Duodenal mucosa (tissue), 2 donors: ENCODE measurements at regions not wholly inside any gene's neighbourhood (a gene's known extent, or its start where the extent isn't known, plus 50 kb on each side); places are given as distances from the start of the nearest gene placed in this dataset.

Experiments
- H3K27ac ChIP-seq: one replicate; pipeline ENCODE4 v1.7.0; 2013; ENCODE audit warnings: low read depth, low read length
- H3K27me3 ChIP-seq, 2 donors: one replicate each; pipeline ENCODE4 v1.7.0; 2013; ENCODE audit warnings: low read length in 2 of 2, control low read depth in 1 of 2; ENCODE audit not compliant: insufficient read depth in 2 of 2, control insufficient read depth in 1 of 2
- H3K36me3 ChIP-seq, 2 donors: one replicate each; pipeline ENCODE4 v1.7.0; 2013; ENCODE audit warnings: low read length in 2 of 2, control low read depth in 1 of 2; ENCODE audit not compliant: insufficient read depth in 2 of 2, control insufficient read depth in 1 of 2
- H3K4me1 ChIP-seq, 2 donors: one replicate each; pipeline ENCODE4 v1.7.0; 2013; ENCODE audit warnings: low read length in 2 of 2, control low read depth in 1 of 2; ENCODE audit not compliant: insufficient read depth in 2 of 2, control insufficient read depth in 1 of 2
- H3K4me3 ChIP-seq, 2 donors: one replicate each; pipeline ENCODE4 v1.7.0; 2013; ENCODE audit warnings: low read length in 2 of 2, low read depth in 1 of 2
- H3K9ac ChIP-seq, 2 donors: one replicate each; pipeline ENCODE4 v1.7.0; 2013; ENCODE audit warnings: low read length in 2 of 2, low read depth in 1 of 2
- H3K9me3 ChIP-seq, 2 donors: one replicate each; pipeline ENCODE4 v1.7.0; 2013; ENCODE audit warnings: low read length in 2 of 2, control low read depth in 1 of 2; ENCODE audit not compliant: control insufficient read depth in 1 of 2

DNA sequence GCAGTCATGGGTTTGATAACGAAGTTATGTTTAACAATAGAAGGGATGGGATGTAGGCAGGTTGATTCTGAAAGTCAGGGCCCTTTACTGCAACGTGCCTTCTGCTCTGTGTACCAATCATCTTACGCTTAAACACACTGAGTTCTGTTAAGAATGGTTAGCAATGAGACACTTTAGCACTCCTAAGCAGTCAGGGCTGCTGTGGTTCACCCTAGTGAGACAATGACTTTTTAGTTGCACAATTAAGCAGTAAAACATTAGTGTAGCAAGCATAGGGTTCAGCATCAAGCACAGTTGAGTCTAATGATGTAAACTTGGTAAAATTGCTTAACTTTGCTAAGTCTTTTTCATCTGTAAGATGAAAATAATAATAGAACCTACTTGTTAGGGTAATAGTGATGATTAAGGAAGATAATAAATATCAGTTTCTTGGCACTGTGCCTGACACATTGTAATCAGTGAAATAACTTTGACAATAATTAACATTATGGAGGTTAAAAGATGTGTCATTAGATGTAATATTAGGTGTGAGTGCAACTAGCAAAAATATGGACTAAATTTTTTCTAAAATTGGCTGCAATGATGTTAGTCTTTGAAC lies 484.2 kb upstream of the THBS1 start:
- no peak overlapping the region for H3K4me3 ChIP-seq
- H3K27ac ChIP-seq = no peak overlapping the region
- no peaks in the 10 kb centered on the region for H3K4me1 ChIP-seq
- H3K9me3 ChIP-seq = no peaks in the 10 kb centered on the region
- no peaks in the 10 kb centered on the region for H3K27me3 ChIP-seq
- H3K36me3 ChIP-seq = no peaks in the 10 kb centered on the region
- no peak overlapping the region for H3K9ac ChIP-seq

DNA sequence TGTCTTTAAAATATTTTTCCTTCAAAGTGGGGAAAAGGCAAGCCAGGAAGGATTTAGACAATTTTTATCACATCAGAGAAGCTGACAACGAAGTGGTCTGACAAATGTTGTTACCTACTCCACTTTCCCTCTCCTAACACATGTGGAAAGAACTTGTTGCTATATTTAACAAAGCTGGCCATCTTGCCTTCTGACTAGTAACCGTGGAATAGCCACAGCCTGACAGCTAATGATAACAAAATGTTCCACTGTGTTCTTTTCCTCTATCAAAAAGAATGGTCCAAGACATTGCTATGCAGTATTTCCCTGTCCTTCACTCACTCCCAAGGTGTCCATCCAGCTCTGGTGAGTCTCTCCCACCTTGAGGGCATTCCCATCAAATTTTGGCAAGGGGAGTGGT lies 481.4 kb upstream of the THBS1 start:
- H3K27me3 ChIP-seq = no peaks in the 10 kb centered on the region
- H3K4me3 ChIP-seq = no peak overlapping the region
- no peak overlapping the region for H3K9ac ChIP-seq
- no peaks in the 10 kb centered on the region for H3K9me3 ChIP-seq
- H3K36me3 ChIP-seq = no peaks in the 10 kb centered on the region
- no peak overlapping the region for H3K27ac ChIP-seq
- H3K4me1 ChIP-seq = no peaks in the 10 kb centered on the region

GRCh38 chr15:39100106-39100660 lies 480.7 kb upstream of the THBS1 start:
- H3K27me3 ChIP-seq = no peaks in the 10 kb centered on the region
- H3K27ac ChIP-seq = no peak overlapping the region
- no peak overlapping the region for H3K4me3 ChIP-seq

GRCh38 chr15:39102431-39102830 lies 478.4 kb upstream of the THBS1 start:
- H3K27me3 ChIP-seq = no peaks in the 10 kb centered on the region
- no peaks in the 10 kb centered on the region for H3K36me3 ChIP-seq
- H3K9ac ChIP-seq = no peak overlapping the region
- no peak overlapping the region for H3K4me3 ChIP-seq
- no peaks in the 10 kb centered on the region for H3K4me1 ChIP-seq
- H3K9me3 ChIP-seq = no peaks in the 10 kb centered on the region
- no peak overlapping the region for H3K27ac ChIP-seq

More at GRCh38 chr15:39100106-39100660, 480.7 kb upstream of the THBS1 start:
- H3K9ac ChIP-seq = no peak overlapping the region
- no peaks in the 10 kb centered on the region for H3K36me3 ChIP-seq
- no peaks in the 10 kb centered on the region for H3K4me1 ChIP-seq
- no peaks in the 10 kb centered on the region for H3K9me3 ChIP-seq

- no peaks in the 10 kb centered on the region for H3K9me3 ChIP-seq
- H3K36me3 ChIP-seq = no peaks in the 10 kb centered on the region
- H3K4me3 ChIP-seq = no peak overlapping the region
- H3K27ac ChIP-seq = no peak overlapping the region
- H3K4me1 ChIP-seq = no peaks in the 10 kb centered on the region
- H3K9ac ChIP-seq = no peak overlapping the region
- H3K27me3 ChIP-seq = no peaks in the 10 kb centered on the region
Measured at GRCh38 chr15:39106950-39107349, 473.9 kb upstream of the THBS1 start.

GRCh38 chr15:39108021-39108420 lies 472.9 kb upstream of the THBS1 start:
- no peaks in the 10 kb centered on the region for H3K36me3 ChIP-seq
- H3K4me3 ChIP-seq = no peak overlapping the region
- H3K9ac ChIP-seq = no peak overlapping the region
- H3K27ac ChIP-seq = no peak overlapping the region
- H3K4me1 ChIP-seq = no peaks in the 10 kb centered on the region
- no peaks in the 10 kb centered on the region for H3K27me3 ChIP-seq
- no peaks in the 10 kb centered on the region for H3K9me3 ChIP-seq

- Histone ChIP-seq H3K9ac (no peak overlapping the region), H3K27me3 (no peaks in the 10 kb centered on the region), H3K36me3 (no peaks in the 10 kb centered on the region), H3K9me3 (peaks cover 0 to 9% of the 10 kb centered on the region in 2 donors), H3K4me1 (no peaks in the 10 kb centered on the region), H3K4me3 (no peak overlapping the region), H3K27ac (no peak overlapping the region)
Measured at GRCh38 chr15:39110336-39110735, 470.5 kb upstream of the THBS1 start.

DNA sequence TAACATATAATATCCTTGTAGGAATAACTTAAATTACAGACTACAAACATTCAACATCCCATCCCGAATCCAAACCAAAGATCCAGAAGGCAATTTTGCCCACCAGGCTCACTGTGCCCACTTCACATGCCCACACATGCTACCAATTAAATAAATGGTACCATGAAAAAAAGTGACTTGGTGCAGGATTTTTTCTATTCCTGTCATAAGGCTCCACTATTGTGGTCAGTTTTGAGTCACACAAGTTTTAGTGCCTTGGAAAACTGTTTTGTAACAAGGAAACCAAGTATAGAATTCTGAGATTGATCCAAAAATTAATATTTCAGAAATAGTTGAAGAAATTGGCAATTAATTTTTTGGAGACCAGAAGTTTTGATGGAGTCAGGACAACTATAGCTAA lies 470.1 kb upstream of the THBS1 start:
- Histone ChIP-seq H3K9ac (no peak overlapping the region), H3K9me3 (peaks cover 0 to 10% of the 10 kb centered on the region in 2 donors), H3K36me3 (no peaks in the 10 kb centered on the region), H3K27ac (no peak overlapping the region), H3K27me3 (no peaks in the 10 kb centered on the region), H3K4me1 (no peaks in the 10 kb centered on the region), H3K4me3 (no peak overlapping the region)

GRCh38 chr15:39113741-39114140 lies 467.1 kb upstream of the THBS1 start:
- no peak overlapping the region for H3K27ac ChIP-seq
- no peaks in the 10 kb centered on the region for H3K36me3 ChIP-seq
- no peaks in the 10 kb centered on the region for H3K4me1 ChIP-seq
- no peak overlapping the region for H3K4me3 ChIP-seq
- peaks cover 0 to 10% of the 10 kb centered on the region in 2 donors for H3K9me3 ChIP-seq
- H3K9ac ChIP-seq = no peak overlapping the region
- H3K27me3 ChIP-seq = no peaks in the 10 kb centered on the region

GRCh38 chr15:39114690-39115378 lies 466.0 kb upstream of the THBS1 start:
- peaks cover 0 to 10% of the 10 kb centered on the region in 2 donors for H3K9me3 ChIP-seq
- no peaks in the 10 kb centered on the region for H3K27me3 ChIP-seq
- H3K36me3 ChIP-seq = no peaks in the 10 kb centered on the region
- no peak overlapping the region for H3K27ac ChIP-seq
- H3K9ac ChIP-seq = no peak overlapping the region
- H3K4me3 ChIP-seq = no peak overlapping the region
- H3K4me1 ChIP-seq = no peaks in the 10 kb centered on the region
